HS-27A (cell line): ENCODE measurements at regions not wholly inside any gene's neighbourhood (a gene's known extent, or its start where the extent isn't known, plus 50 kb on each side); places are given as distances from the start of the nearest gene placed in this dataset.

ENCODE experiments used
- DNase-seq: peaks from one replicate; pipeline ENCODE4 v3.0.0-alpha.2; 2012; ENCODE audit warnings: low read depth, missing footprints

DNA sequence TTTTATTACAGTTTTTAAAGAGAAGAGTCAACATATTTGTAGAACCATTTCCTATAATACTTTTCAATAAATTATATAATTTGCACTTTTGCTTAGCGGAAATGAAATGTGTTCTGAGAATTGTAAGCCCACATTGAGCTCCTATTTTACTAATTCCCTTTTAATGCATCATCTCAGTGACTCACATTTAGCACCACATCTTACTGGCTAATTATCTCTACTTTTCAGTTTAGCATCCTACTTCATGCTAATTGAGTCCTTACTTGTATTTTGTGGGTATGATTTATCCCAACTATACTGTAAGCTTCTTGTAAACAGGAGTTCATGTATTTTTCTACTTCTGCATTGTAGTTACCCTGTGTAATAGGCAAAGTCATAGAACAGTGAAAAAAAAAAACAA is 67.5 kb downstream of the TMX1 start:
- DNase-seq = no peak

DNA sequence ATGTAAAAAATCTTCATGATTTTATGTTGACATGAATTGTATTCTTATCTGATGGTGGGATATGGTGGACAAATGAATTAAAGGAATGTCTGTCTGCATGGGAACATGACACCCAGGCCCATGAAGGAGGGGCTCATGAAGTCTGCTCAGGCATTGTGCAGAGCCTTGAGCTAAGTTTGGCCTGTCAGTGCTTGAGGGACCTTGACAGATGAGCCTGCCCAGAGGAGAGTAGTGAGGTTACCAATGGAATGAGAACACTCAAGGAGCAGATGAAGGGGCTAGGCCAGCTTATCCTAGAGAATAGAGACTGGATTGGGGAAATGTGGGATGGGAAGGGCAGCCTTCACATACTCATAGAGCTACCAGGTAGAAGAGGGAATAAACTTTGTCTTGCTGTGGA is 68.8 kb downstream of the TMX1 start:
- no peak for DNase-seq

DNA sequence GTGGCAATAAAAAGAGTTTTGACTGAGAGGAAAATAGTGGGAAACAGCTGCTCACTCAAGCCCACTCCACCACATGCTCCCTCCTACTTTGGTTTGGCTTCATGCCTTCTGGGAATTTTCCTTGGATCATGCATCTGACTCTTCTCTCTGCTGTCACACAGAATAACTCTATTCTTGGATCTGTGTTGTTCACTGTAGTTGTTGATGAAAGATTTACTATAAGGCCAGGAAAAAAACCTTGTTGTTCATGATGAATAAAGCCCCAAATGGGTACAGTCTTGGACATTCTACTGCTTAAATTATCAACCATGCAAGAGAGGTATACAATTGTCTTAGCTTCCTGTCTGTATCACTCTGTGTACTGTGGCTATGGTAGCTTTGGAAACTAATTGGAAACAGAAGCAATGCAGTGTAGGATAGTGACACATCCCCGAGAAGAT is 70.5 kb downstream of the TMX1 start:
- no peak for DNase-seq

DNA sequence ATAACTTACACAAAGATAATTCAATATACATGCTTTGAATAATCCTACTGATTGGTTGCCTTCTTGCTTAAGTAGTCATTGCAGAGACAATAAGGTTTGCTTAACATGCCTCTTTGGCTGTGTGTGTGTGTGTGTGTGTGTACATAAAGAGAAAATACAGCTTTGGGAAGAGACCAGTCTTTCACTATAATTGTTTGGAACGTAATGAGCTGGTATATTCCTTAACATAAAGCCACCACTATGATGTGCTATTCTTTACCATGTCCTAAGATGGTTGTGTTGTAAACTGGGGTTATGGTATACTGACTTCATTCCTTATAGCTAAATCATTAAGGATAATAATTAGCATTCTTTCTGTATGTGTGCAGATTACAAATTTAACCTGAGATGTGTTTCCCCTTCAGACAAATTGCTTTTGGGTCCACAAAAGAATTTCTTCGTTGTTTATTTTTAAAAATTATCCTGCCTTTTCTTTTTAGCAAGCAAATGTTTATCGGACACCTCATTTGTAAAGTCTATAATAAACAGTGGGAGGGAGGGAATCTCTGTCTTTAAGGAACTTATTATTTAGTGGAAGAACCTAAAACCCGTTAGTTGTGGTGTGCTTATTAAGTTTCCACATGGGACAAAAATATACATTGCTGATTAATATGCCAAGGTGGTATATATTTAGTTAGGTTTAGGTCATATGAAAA is 74.4 kb downstream of the TMX1 start:
- no peak for DNase-seq

DNA sequence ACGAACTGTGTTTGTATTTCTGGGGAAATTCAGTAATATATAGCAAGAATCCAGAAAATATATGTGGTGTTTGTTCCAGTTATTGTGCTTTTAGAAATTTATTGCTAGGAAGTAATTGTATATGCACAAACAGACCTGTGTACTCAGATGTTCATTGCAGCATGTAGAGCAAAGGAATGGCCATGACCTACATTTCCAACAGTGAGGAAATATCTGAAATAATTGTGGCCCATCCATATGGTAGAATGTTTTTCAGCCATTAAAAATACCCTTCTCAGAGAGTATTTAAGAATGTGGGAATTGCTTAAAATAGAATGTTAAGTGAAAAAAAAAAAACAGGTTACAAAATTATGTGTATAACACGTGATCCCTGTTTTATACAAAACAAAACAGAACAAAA is 77.3 kb downstream of the TMX1 start:
- DNase-seq = no peak

DNA sequence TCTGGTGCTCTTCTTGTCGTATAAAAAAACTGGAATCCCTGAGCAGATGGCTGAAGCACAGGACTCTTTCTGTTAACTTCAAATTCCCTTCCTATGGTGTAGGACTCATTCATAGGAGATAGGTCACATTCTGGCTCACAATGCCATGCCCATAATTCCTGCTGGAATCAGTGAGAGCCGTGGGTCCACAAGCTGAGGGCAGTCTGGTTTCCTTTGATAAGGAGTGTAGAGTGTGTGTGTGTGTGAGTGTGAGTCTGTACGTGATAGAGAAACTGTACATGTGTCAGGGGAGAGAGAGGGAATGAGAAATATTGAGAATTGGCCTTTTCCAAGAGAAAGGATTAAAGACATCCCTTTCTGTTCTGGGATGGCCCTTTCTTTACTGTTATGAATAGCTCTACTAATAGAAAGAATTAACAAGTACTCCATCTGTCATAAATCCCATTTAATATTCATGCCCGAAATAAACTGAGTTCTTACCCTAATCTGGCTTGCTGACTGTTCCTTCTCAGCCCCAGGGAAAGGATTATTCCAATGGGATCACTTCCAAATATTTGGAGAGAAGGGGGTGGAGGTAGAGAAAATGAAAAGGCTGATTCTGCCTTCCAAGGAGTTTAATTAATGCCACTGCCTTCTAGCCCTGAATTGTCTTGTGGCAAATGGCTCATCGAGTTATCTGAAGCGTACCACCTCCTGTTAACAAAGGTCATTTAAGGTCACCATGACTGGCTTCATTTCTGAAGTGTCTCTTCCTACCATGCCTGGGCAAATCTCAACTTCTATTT is 79.0 kb downstream of the TMX1 start:
- no peak for DNase-seq

DNA sequence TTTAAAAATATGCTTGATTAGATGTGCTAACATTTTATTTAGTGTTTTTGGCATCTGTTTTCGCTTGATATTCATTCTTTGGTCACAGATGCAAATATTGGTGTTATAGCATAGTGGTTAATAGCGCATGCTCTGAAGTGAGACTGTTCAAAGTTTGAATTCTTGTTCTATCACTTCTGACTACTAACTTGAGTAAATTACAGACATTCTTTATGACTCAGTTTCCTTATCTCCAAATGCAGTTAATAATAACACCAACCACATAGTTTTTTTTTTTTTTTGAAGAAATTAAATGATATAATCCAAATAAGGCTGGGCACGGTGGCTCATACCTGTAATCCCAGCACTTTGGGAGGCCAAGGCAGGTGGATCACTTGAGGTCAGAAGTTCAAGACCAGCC is 81.0 kb downstream of the TMX1 start:
- no peak for DNase-seq

DNA sequence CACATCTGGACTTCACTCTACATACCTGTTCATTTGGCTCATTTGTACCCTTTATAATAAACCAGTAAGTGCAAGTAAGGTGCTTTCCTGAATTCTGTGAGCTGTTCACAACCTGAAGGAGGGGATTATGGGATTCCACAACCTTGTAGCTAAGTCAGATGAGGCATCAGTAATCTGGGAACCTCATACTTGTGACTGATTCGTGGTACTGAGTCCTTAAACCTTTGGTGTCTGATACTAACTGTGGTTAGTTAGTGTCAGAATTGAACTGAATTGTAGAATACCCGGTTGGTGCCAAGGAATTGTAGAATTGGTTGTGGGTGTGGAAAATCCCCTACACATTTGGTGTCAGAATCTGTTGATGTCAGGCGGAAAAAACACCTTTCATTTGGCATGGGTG is 83.4 kb downstream of the TMX1 start:
- no peak for DNase-seq

DNA sequence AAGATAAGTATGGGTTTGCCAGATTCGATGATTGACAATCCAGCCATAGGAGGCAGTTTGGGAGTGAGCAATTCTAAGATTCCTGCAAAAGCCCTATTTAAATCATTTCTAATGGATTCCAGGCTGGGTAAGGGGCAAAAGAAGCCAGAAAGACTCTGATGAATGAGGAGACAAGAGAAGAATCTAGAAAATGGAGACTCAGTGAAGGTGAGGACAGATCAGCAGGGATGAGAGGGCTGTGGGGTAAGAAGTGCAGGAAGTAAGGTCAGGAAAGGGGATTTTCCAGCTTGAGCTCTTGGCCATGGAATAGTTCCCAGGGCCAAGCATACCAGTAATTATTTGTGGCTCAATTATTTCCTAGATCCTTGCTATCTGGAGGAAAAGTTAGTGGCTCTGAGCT is 87.3 kb downstream of the TMX1 start:
- DNase-seq = no peak

DNA sequence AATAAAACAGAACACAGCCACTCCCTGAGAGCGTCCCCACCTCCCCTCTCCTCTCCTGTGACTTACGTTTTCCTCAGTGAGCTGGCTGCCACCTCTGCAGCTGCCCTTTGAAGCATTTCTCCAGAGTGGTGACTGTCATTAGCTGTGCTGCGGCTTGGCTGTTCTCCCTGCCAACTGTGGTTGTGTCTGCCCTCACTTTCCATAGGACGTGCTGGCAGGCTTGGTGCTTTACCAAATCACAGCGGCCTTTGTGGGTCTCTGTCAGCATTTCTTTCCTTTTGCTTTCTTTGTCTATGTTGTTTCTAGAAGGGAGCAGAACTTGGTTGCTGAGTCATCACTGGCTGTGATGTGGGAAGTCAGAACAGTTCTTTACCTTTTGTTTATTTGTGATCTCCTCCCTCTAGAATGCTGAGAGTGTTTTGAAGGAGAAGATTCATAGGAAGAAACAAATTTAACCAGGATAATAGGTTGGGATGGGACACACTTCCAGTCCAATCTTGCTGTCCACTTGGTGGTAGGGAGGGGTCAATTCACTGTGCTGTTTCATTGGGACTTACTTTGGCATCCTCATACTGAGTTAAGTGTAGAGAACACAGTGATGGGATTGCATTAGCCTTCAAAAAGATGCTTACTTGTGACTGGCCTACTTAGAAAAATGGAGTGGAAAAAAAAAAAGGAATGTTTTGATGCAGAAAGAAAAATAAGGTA is 88.2 kb downstream of the TMX1 start:
- DNase-seq = no peak

DNA sequence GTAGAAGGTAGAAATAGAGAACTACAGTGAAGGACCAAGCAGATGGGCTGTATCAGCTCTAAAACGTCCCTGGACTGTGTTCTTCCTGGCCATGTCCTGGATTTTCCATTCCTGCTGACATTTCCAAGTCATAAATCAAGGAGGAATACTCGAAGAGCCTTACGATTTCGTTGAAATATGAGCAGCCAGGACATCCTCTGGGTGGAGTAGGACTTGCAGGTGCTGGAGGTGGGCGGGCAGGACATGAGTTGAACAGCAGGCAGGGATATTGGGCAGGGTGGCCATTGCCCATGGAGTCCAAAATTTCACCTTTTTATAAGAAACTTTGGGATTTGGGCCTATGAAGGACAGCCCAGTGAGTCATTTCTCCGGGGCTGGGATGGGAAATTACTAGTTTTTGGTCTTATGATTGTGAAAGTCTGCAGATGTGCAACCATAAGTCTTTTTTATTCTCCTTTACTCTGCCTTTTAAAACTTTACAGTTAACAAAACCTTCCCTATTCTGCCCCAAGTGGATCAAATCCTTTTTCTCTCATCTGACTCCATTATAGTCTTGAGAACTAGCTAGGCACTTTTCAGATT is 88.8 kb downstream of the TMX1 start:
- no peak for DNase-seq

DNA sequence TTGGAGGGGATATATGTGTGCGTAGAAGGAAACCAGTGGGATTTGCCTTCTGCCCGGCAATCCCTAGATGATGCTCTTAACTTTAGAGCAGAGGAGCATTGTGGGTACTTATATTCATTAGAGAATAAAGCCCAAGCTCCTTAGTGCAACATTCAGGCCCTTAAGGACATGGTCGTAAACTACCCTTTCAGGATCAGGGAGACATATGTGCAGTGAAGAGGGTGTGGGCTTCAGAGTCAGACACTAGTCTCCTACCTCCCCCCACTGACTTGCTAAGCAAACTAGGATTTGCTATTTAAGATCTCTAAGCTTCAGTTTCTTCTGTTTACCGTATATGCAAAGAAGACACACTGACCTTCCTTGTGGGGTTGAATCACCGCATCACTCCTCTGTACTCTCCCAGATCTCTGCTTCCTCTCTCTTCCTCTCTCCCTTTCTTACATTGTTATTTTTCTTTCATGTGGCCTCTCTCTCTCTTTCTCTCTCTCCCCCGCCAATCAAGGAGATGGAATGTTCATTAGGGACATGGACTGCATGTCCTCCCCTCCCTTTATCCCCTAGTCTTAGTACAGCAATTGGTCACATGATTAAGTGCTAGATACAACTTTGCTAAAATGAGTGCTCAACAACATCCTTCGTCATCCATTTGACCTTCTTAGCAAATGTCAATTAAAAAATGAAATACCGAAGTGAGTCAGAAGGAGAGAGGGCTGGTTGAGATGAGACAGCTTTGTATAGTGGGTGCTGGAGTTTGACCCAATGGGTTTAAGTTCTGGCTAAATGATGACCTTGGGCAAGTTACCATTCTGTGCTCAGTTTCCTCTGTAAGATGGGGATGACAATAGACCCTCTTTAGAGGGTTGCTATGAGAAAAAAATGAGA is 91.7 kb downstream of the TMX1 start:
- no peak for DNase-seq

DNA sequence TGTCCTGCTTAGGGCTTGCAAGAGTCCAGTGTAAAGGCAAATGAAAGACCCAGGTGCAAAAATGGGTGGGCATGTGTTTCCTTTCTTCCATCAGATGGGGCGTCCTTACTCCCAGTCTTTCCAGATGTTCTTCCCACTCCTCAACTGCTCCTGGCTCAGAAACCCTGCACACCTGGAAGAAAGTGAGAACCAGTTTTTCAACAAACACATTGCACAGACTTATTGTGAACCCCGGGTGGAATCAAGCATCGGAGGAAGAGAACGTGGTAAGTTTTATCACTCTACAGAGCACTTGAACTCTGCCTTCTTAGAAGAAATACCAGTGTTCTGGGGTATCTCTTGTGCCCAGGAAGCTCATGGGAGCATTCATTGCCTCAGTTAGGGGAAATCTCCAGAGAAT is 93.3 kb downstream of the TMX1 start:
- no peak for DNase-seq

DNA sequence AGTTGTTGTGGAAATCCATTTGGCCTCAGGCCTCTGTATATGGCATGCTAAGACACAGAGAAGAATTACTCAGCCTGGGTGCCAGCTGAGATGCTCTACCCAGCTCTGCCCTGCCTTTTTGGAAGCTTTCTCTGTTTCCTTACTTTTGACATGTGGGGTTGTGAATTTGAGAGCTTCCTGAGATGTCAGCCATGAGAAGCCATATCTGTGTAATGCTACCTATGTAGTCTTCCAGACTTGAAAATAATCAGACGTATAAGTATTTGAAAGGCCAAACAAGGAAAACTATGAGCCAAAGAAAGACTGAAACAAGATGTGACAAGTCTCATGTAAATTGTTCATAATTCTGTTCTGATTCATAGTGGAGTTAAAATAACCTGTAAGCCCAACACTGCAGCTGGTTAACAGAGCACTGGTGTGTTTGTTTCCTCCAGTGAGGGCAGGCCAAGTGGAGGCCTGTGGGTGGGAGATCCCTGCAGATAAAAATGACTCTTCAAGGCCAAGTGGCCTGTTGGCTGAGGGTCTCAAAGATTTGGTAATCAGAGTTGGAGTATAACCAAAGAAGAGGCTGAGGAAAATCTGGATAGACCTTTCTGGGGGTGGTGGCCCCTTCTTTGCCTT is 94.0 kb downstream of the TMX1 start:
- no peak for DNase-seq

DNA sequence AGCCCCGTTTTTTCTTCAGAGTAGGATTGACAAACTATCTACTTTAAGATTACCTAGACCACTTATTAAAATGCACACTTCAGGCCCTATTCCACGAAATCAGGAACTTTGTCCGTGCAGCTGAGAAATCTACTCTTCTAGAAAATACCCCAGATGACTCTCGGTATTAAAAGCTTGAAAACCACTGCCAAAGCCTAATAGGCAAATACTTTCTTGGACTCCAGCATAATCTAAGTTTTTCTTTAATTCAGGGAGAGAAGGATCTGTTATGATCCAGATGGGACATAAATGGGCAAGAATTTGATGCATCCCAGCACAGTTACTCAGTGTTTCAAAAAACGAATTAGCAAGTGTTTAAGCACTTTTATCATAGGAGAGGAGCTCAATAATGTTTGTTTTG is 94.5 kb downstream of the TMX1 start:
- no peak for DNase-seq

DNA sequence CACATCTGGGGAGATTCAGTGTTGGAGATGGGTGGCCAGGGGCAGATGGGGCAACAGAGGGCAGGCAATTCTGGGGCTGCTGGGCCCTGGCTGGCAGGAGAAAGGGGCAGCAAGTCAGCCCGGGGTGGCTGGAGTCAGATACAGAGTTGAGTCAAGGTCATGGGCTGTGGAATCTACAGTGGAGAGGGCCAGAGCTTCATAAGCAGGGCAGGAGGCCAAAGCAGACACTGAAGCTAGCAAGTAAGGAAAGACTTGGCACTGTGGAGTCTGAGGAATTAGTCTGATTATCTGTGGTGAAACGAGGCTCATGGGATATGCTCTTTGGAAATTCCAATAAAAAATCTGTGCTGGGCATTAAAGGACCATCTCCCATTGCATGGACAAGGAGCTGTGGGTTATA is 95.5 kb downstream of the TMX1 start:
- DNase-seq = no peak

DNA sequence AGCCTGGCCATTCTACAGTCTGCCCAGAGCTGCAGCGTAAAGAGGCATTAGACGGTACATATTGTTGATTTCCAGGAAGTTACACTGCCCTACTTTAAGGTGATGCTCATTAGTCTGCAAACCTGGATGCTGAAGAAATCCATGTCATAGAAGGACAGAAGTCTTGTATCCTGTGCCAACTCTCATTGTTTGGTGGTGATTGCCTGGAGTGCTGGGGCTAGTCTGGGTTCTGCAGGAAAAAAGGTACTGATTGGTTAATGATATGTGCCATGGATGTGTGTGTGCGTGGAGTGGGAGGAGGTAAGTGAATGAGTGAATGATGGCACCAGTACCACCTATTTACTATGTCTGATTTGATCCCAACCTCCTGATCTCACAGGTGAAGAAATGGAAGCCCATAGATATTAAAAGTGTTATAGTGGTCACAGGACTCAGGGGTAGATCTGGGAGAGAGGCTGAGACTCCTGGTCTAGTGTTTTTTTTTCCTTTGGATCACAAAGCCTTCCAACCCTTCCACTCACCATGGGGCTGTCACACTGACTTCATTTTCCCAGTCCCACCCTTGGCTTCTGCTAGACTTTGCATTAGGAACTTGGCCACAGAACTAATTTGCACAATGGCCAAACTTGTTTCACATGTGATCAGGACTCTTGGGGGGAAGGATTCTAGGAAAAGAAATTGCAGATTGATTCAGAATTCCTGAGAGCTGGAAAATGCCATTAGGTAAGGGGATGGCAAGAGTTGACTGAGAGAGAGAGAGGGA is 96.1 kb downstream of the TMX1 start:
- no peak for DNase-seq

DNA sequence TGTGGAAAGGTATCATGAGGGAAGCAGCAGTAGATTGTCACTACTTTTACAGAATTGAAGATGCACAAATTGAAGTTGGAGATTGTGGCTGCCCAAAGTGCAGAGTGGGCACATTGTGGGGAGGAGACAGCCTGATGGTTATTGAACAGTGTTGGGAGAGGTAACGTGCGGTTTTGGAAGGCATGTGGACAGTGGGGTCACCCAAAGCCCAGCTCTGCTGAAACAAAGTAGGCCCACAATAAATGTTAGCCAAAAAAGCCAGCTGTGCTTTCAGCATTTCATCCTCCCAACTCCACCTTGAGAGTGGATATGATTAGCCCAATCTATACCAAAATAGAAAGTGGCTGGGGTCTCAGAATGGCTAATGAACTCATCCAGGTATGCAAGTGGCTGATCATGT is 96.7 kb downstream of the TMX1 start:
- no peak for DNase-seq

DNA sequence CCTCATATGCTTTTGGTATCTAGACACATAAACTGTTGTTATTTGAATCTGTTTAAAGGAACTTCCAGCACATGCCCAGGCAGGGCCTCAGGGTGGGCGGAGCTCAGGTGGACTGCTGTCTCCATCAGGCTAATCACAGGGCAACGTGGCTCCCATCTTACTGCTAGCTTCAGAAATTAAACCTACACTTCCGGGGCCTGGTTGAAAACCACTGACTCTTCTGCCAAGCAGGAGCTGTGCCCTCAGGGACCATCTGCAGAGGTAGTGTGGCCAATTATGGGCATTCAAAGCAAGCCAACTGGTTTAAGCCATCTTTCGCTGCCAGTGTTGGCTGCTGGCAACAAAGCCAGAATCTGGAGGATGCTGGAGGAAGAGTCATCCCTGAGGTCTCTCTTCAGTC is 97.5 kb downstream of the TMX1 start:
- DNase-seq = no peak

DNA sequence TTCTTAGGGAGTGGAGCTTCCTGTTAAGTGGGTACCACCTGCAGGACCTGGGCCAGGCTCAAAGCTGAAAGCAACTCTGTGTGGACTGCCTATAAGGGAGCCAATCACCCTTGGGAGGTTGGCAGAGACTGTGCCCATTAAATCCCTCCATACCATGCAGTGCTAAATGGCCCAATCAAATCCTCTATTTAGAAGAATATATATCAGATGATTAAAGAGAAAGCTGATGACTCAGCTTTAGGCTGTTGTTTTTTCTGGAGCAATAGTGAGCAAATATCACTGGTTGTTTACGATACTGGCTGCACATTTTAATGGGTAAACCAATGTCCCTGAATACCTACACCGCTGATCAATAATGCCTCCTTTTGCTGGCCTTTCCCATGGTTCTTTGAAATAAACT is 101.3 kb downstream of the TMX1 start:
- no peak for DNase-seq

DNA sequence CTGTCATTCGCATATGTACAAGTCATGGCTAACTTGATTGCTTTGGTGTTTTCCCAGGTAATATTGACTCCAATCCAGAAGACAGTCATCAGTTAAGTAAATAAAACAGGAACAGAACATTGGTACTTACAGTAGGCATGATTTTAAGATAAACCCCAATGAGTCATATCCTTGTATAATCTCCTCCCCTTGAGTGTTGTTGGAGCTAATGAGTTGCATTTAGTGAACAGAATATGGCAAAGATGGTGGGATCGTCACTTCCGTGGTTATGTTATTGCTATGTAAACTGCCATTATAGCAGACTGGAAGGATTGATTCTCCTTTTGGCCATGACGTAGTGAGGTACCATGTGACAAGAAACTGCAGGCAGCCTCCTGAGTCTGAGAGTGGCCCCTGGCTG is 102.2 kb downstream of the TMX1 start:
- DNase-seq = no peak
